HG03565 (cell line): ENCODE measurements at regions not wholly inside any gene's neighbourhood (a gene's known extent, or its start where the extent isn't known, plus 50 kb on each side); places are given as distances from the start of the nearest gene placed in this dataset.

Experiments used
- ATAC-seq: cut with Tn5 transposase; IDR thresholded peaks from one replicate; pipeline ENCODE4 v1.9.1; 2021; ENCODE audit warnings: mild to moderate bottlenecking, moderate library complexity; ENCODE audit not compliant: unreplicated experiment

DNA sequence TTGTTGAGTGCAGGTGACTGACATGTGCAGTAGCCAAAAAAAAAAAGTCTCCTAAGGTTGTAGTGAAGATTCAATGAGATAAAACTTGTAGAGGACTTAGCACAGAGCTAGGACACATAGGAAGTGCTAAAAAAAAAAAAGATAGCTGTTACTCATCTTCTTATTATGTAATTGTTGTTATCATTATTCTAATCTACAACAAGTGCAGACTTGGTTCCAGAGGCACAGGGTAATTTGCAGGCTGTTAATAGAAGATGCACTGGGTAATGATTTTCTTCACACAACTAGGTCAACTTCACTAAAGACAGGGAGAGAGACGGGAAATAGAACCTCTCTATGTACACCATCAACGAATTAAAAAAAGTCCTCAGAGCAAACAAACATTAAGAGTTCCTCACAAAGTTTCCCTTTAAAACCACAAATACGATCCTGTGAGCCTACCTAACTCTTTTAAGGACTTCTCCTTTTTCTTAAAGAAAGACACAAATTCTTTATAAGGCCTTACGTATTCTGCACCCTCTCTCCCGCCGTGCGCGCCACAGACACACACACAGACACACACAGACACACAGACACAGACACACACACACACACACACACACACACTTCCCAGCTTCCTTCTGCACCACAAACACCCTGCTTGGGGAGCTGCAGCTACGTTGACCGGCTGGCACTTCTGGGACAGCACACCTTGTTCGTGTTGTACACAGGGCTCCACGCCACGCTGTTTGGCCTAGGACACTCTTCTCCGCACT lies 49.8 kb upstream of the GADD45A start:
- ATAC-seq: no peak
